ENCODE measurements at regions not wholly inside any gene's neighbourhood (a gene's known extent, or its start where the extent isn't known, plus 50 kb on each side); places are given as distances from the start of the nearest gene placed in this dataset.
"Not testable (repeated sequence)": the region's sequence is repeated elsewhere in the genome, so short reads cannot be mapped to it uniquely, and the experiment has no call there.

GRCh38 chr3:102933377-102933776, 498.6 kb downstream of the ZPLD1 start:
- no peak for DNase-seq
- H3K9ac ChIP-seq (ENCODE audit: insufficient read depth in 1 of 2, low read length in 2 of 2): no peak overlapping the region
- H3K4me1 ChIP-seq (ENCODE audit: control insufficient read depth in 5 of 5, insufficient read depth in 5 of 5, low read length in 5 of 5): no peaks in the 10 kb centered on the region
- no peaks in the 10 kb centered on the region for H3K36me3 ChIP-seq (ENCODE audit: control insufficient read depth in 4 of 4, insufficient read depth in 4 of 4, low read length in 4 of 4)
- no peak overlapping the region for H3K4me3 ChIP-seq
- ATAC-seq (ENCODE audit: insufficient read depth, low FRiP score): no peak
- WGBS, 2 donors: 81 to 82% methylated on average over 2 of the region's 2 CpGs
- H3K9me3 ChIP-seq (ENCODE audit: control insufficient read depth in 4 of 4, insufficient read depth in 3 of 4, low read length in 3 of 4): peaks cover 0 to 6% (median 0%) of the 10 kb centered on the region in 4 donors
- H3K27me3 ChIP-seq (ENCODE audit: control insufficient read depth in 3 of 3, insufficient read depth in 3 of 3, low read length in 2 of 3): no peaks in the 10 kb centered on the region
- H3K27ac ChIP-seq (ENCODE audit: low read depth in 1 of 2, low read length in 1 of 2): no peak overlapping the region
- no peak for TF ChIP-seq CTCF (IDR thresholded peaks at IDR 0.05; ENCODE audit: control extremely low read depth, extremely low read depth)

GRCh38 chr3:102936511-102937045, 501.8 kb downstream of the ZPLD1 start:
- Histone ChIP-seq H3K9ac (ENCODE audit: insufficient read depth in 1 of 2, low read length in 2 of 2) (no peak overlapping the region), H3K27me3 (ENCODE audit: control insufficient read depth in 3 of 3, insufficient read depth in 3 of 3, low read length in 2 of 3) (no peaks in the 10 kb centered on the region), H3K27ac (ENCODE audit: low read depth in 1 of 2, low read length in 1 of 2) (no peak overlapping the region), H3K36me3 (ENCODE audit: control insufficient read depth in 4 of 4, insufficient read depth in 4 of 4, low read length in 4 of 4) (no peaks in the 10 kb centered on the region), H3K9me3 (ENCODE audit: control insufficient read depth in 4 of 4, insufficient read depth in 3 of 4, low read length in 3 of 4) (peaks cover 0 to 6% (median 0%) of the 10 kb centered on the region in 4 donors), H3K4me1 (ENCODE audit: control insufficient read depth in 5 of 5, insufficient read depth in 5 of 5, low read length in 5 of 5) (no peaks in the 10 kb centered on the region), H3K4me3 (no peak overlapping the region)
- DNase-seq (peak in 2 of 3 donors; percentile 5 to 27), ATAC-seq (ENCODE audit: insufficient read depth, low FRiP score) (no peak)
- TF ChIP-seq CTCF (IDR thresholded peaks at IDR 0.05; ENCODE audit: control extremely low read depth, extremely low read depth): no peak
- WGBS, 2 donors: 40 to 50% methylated on average over 2 of the region's 2 CpGs

GRCh38 chr3:102941786-102942185, 507.0 kb downstream of the ZPLD1 start:
- no peak for ATAC-seq (ENCODE audit: insufficient read depth, low FRiP score)
- H3K9me3 ChIP-seq (ENCODE audit: control insufficient read depth in 4 of 4, insufficient read depth in 3 of 4, low read length in 3 of 4): no peaks in the 10 kb centered on the region
- no peaks in the 10 kb centered on the region for H3K36me3 ChIP-seq (ENCODE audit: control insufficient read depth in 4 of 4, insufficient read depth in 4 of 4, low read length in 4 of 4)
- no peaks in the 10 kb centered on the region for H3K27me3 ChIP-seq (ENCODE audit: control insufficient read depth in 3 of 3, insufficient read depth in 3 of 3, low read length in 2 of 3)
- no peak for DNase-seq
- H3K4me1 ChIP-seq (ENCODE audit: control insufficient read depth in 5 of 5, insufficient read depth in 5 of 5, low read length in 5 of 5): no peaks in the 10 kb centered on the region
- H3K9ac ChIP-seq (ENCODE audit: insufficient read depth in 1 of 2, low read length in 2 of 2): no peak overlapping the region
- H3K4me3 ChIP-seq: no peak overlapping the region
- no peak overlapping the region for H3K27ac ChIP-seq (ENCODE audit: low read depth in 1 of 2, low read length in 1 of 2)
- TF ChIP-seq CTCF (IDR thresholded peaks at IDR 0.05; ENCODE audit: control extremely low read depth, extremely low read depth): no peak
- WGBS, 2 donors: 79 to 80% methylated on average over 1 of the region's 1 CpG

GRCh38 chr3:102946445-102946844, 511.6 kb downstream of the ZPLD1 start:
- not testable (repeated sequence) for H3K4me3 ChIP-seq; ATAC-seq (ENCODE audit: insufficient read depth, low FRiP score); H3K4me1 ChIP-seq (ENCODE audit: control insufficient read depth in 5 of 5, insufficient read depth in 5 of 5, low read length in 5 of 5); H3K27me3 ChIP-seq (ENCODE audit: control insufficient read depth in 3 of 3, insufficient read depth in 3 of 3, low read length in 2 of 3); H3K27ac ChIP-seq (ENCODE audit: low read depth in 1 of 2, low read length in 1 of 2); H3K36me3 ChIP-seq (ENCODE audit: control insufficient read depth in 4 of 4, insufficient read depth in 4 of 4, low read length in 4 of 4); H3K9ac ChIP-seq (ENCODE audit: insufficient read depth in 1 of 2, low read length in 2 of 2); H3K9me3 ChIP-seq (ENCODE audit: control insufficient read depth in 4 of 4, insufficient read depth in 3 of 4, low read length in 3 of 4); DNase-seq
- 95 to 96% methylated on average over 10 of the region's 10 CpGs for WGBS, 2 donors

Measured in lung (tissue), 11 donors.